HepG2 (cell line): ENCODE measurements at regions not wholly inside any gene's neighbourhood (a gene's known extent, or its start where the extent isn't known, plus 50 kb on each side); places are given as distances from the start of the nearest gene placed in this dataset.

Experiments
- ETS1 ChIP-seq: sonication (generic); formaldehyde crosslinking; IDR thresholded peaks from 2 replicates; pipeline ENCODE4 v1.4.0; 2020; ENCODE audit warnings: missing genetic modification reagents
- FOXK2 ChIP-seq: fragments of 450-650 bp; IDR thresholded peaks from 2 replicates; pipeline ENCODE4 v1.6.1; 2016
- GPBP1L1 ChIP-seq: sonication (generic); formaldehyde crosslinking; IDR thresholded peaks from 2 replicates; pipeline ENCODE4 v1.5.0; 2020; ENCODE audit warnings: mild to moderate bottlenecking, missing genetic modification reagents
- HES4 ChIP-seq: sonication (generic); formaldehyde crosslinking; IDR thresholded peaks from 2 replicates; pipeline ENCODE4 v1.9.0; 2021; ENCODE audit warnings: mild to moderate bottlenecking, missing genetic modification reagents, borderline replicate concordance
- HNRNPK ChIP-seq: fragments of 200-400 bp; formaldehyde crosslinking; IDR thresholded peaks from 2 replicates; pipeline ENCODE4 v1.6.1; 2018; ENCODE audit warnings: low read length, low read depth, moderate library complexity, mild to moderate bottlenecking; ENCODE audit not compliant: poor library complexity, severe bottlenecking
- IKZF5 ChIP-seq: IDR thresholded peaks from 2 replicates; pipeline ENCODE4 v1.6.1; 2018; ENCODE audit warnings: missing genetic modification reagents, mild to moderate bottlenecking, missing compliant biosample characterization
- NR2C2 ChIP-seq: sonication (generic); formaldehyde crosslinking; IDR thresholded peaks from 2 replicates; pipeline ENCODE4 v1.4.0; 2020; ENCODE audit warnings: missing genetic modification reagents, mild to moderate bottlenecking, moderate library complexity, borderline replicate concordance
- NR2F2 ChIP-seq: IDR thresholded peaks from 2 replicates; pipeline ENCODE4 v1.6.1; 2012; ENCODE audit warnings: low read depth, inconsistent platforms, borderline replicate concordance
- NRL ChIP-seq: sonication (generic); formaldehyde crosslinking; IDR thresholded peaks from 2 replicates; pipeline ENCODE4 v1.5.0; 2020; ENCODE audit warnings: missing genetic modification reagents, mild to moderate bottlenecking, moderate library complexity, borderline replicate concordance
- PHF8 ChIP-seq: sonication (generic); formaldehyde crosslinking; IDR thresholded peaks from 2 replicates; pipeline ENCODE4 v1.5.0; 2020; ENCODE audit warnings: missing genetic modification reagents
- RBFOX2 ChIP-seq: fragments of 200-400 bp; formaldehyde crosslinking; IDR thresholded peaks from 2 replicates; pipeline ENCODE4 v1.6.1; 2017; ENCODE audit warnings: low read depth, mild to moderate bottlenecking, low read length
- SALL2 ChIP-seq: sonication (generic); formaldehyde crosslinking; IDR thresholded peaks from 2 replicates; pipeline ENCODE4 v1.8.1; 2023; ENCODE audit warnings: mild to moderate bottlenecking, missing genetic modification reagents, inconsistent platforms
- TEAD3 ChIP-seq: optimal IDR thresholded peaks from 2 replicates; pipeline ENCODE3; 2016; ENCODE audit warnings: borderline replicate concordance
- ZBTB44 ChIP-seq: sonication (generic); formaldehyde crosslinking; IDR thresholded peaks from 2 replicates; pipeline ENCODE4 v1.4.0; 2020; ENCODE audit warnings: missing genetic modification reagents
- ZFP90 ChIP-seq: sonication (generic); formaldehyde crosslinking; IDR thresholded peaks from 2 replicates; pipeline ENCODE4 v1.8.0; 2022; ENCODE audit warnings: missing genetic modification reagents, mild to moderate bottlenecking, inconsistent platforms, borderline replicate concordance
- ZNF234 ChIP-seq: sonication (generic); formaldehyde crosslinking; conservative IDR thresholded peaks from 2 replicates; pipeline ENCODE4 v1.5.1; 2020; ENCODE audit warnings: mild to moderate bottlenecking, missing genetic modification reagents
- ZNF24 ChIP-seq: fragments of 450-650 bp; IDR thresholded peaks from 2 replicates; pipeline ENCODE4 v1.6.1; 2017; ENCODE audit warnings: antibody characterized with exemption, mild to moderate bottlenecking
- ZNF251 ChIP-seq: sonication (generic); formaldehyde crosslinking; IDR thresholded peaks from 2 replicates; pipeline ENCODE4 v1.9.0; 2021; ENCODE audit warnings: mild to moderate bottlenecking, missing genetic modification reagents
- ZNF367 ChIP-seq: sonication (generic); formaldehyde crosslinking; IDR thresholded peaks from 2 replicates; pipeline ENCODE4 v1.4.0; 2020; ENCODE audit warnings: missing genetic modification reagents, borderline replicate concordance
- ZNF546 ChIP-seq: sonication (generic); formaldehyde crosslinking; conservative IDR thresholded peaks from 2 replicates; pipeline ENCODE4 v1.8.1; 2023; ENCODE audit warnings: mild to moderate bottlenecking, missing genetic modification reagents
- TF ChIP-seq, protein P1 (sequence below): sonication (generic); formaldehyde crosslinking; IDR thresholded peaks from 2 replicates; pipeline ENCODE4 v1.8.1; 2023; ENCODE audit warnings: mild to moderate bottlenecking, moderate library complexity, missing genetic modification reagents

- no peak for TF ChIP-seq NR2C2 (CRISPR knock-in tag)
- TF ChIP-seq ZBTB44 = no peak
- no peak for TF ChIP-seq RBFOX2
- no peak for TF ChIP-seq HES4 (CRISPR knock-in tag)
- no peak for TF ChIP-seq ZNF234 (CRISPR knock-in tag)
- TF ChIP-seq ZFP90 (CRISPR knock-in tag) = 0 out of 2 replicates have a peak, but pooled peaks have one; percentile 13
- TF ChIP-seq ZNF251 (CRISPR knock-in tag) = no peak
- peak; percentile 20; the same call in 1 of the 2 replicates for TF ChIP-seq SALL2
- TF ChIP-seq NR2F2 = no peak
- TF ChIP-seq ETS1 = 0 out of 2 replicates have a peak, but pooled peaks have one; percentile 17
- TF ChIP-seq IKZF5 (CRISPR knock-in tag) = no peak
- no peak for TF ChIP-seq ZNF24
- TF ChIP-seq ZNF367 = no peak
- no peak for TF ChIP-seq FOXK2
- 0 out of 2 replicates have a peak, but pooled peaks have one; percentile 43 for TF ChIP-seq NRL (CRISPR knock-in tag)
- TF ChIP-seq PHF8 = peak; percentile 77
- TF ChIP-seq TEAD3 (CRISPR knock-in tag) = no peak
- no peak for TF ChIP-seq GPBP1L1 (CRISPR knock-in tag)
- TF ChIP-seq HNRNPK = peak; percentile 25
- TF ChIP-seq ZNF546 (CRISPR knock-in tag) = no peak
- TF ChIP-seq, protein P1, sequence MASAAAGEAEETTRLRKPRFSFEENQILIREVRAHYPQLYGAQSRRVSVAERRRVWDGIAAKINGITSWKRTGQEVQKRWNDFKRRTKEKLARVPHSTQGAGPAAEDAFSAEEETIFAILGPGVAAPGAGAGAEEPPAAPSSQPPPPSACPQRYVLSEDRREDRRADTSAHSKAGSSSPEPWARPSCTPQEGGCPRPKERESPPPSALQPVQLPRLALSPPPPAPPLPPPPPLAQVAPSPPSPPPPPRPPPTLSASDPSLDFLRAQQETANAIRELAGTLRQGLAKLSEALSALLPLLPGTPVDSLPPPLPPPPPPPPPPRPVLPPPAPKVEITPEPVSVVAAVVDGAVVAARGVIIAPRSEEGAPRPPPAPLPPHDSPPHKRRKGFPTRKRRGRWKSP (CRISPR knock-in tag) = peak; percentile 10; the same call in 1 of the 2 replicates
Observed at GRCh38 chr1:84078108-84078841, 65.8 kb upstream of the PRKACB start (continued).
